IMR-90 (cell line): ENCODE measurements at regions not wholly inside any gene's neighbourhood (a gene's known extent, or its start where the extent isn't known, plus 50 kb on each side); places are given as distances from the start of the nearest gene placed in this dataset.

Experiments
- ATAC-seq: fragments of 200-7000 bp; cut with Tn5 transposase; 2 replicates; pipeline ENCODE4 v1.9.1; 2020; ENCODE audit warnings: low read depth, mild to moderate bottlenecking, moderate library complexity
- BruUV-seq: library from RNA; stranded (reverse); fragments of 400-500 nt; replicated peaks from 2 replicates; lab custom pipeline; 2021; lab: Mats Ljungman, UMichigan
- CTCF ChIA-PET: fragments of 300-600 bp; formaldehyde crosslinking; extraction: SDS; loops from one replicate; lab custom pipeline; 2021; ENCODE audit warnings: antibody characterized with exemption; lab: Yijun Ruan, JAX
- POLR2A ChIA-PET: fragments of 300-600 bp; sonication (Branson Sonifier 250); formaldehyde crosslinking; loops from one replicate; lab custom pipeline; 2022; ENCODE audit warnings: antibody characterized with exemption; ENCODE audit not compliant: unreplicated experiment; lab: Charles Lee
- DNase-seq: peaks from one replicate; pipeline ENCODE4 v3.0.0; 2013
- H2AFZ ChIP-seq: replicated peaks from 2 replicates; pipeline ENCODE3; 2013; ENCODE audit warnings: low read length, mild to moderate bottlenecking; ENCODE audit not compliant: poor library complexity
- H2AK5ac ChIP-seq: 2 replicates; pipeline ENCODE4 v1.6.1; 2013; ENCODE audit warnings: low read depth, low read length, inconsistent platforms
- H2AK9ac ChIP-seq: replicated peaks from 2 replicates; pipeline ENCODE3; 2013; ENCODE audit warnings: mild to moderate bottlenecking, low read depth, low read length, moderate library complexity; ENCODE audit not compliant: poor library complexity
- H2BK120ac ChIP-seq: 2 replicates; pipeline ENCODE4 v1.6.1; 2013; ENCODE audit warnings: low read depth, low read length, inconsistent platforms
- H2BK15ac ChIP-seq: 3 replicates; pipeline ENCODE4 v1.6.1; 2013; ENCODE audit warnings: low read depth, low read length, inconsistent platforms
- H2BK20ac ChIP-seq: 2 replicates; pipeline ENCODE4 v1.6.1; 2013; ENCODE audit warnings: low read depth, mild to moderate bottlenecking, inconsistent platforms, low read length, moderate library complexity
- H2BK5ac ChIP-seq: 2 replicates; pipeline ENCODE4 v1.6.1; 2013; ENCODE audit warnings: mild to moderate bottlenecking, low read depth, low read length, inconsistent platforms; ENCODE audit not compliant: poor library complexity, severe bottlenecking
- H3K14ac ChIP-seq: replicated peaks from 2 replicates; pipeline ENCODE4 v1.6.1; 2013; ENCODE audit warnings: low read depth, low read length, inconsistent platforms
- H3K18ac ChIP-seq: 2 replicates; pipeline ENCODE4 v1.6.1; 2013; ENCODE audit warnings: low read depth, low read length, control low read depth
- H3K23ac ChIP-seq: 2 replicates; pipeline ENCODE4 v1.6.1; 2013; ENCODE audit warnings: low read depth, low read length, inconsistent platforms
- H3K27ac ChIP-seq: 2 replicates; pipeline ENCODE4 v1.5.1; 2013; ENCODE audit warnings: mild to moderate bottlenecking, control low read depth, low read length; ENCODE audit not compliant: insufficient read depth
- H3K27me3 ChIP-seq: 2 replicates; pipeline ENCODE4 v1.6.1; 2013; ENCODE audit warnings: low read length; ENCODE audit not compliant: control insufficient read depth, insufficient read depth
- H3K36me3 ChIP-seq: 2 replicates; pipeline ENCODE4 v1.6.1; 2013; ENCODE audit warnings: low read length, mixed read lengths; ENCODE audit not compliant: control insufficient read depth, insufficient read depth
- H3K4ac ChIP-seq: 2 replicates; pipeline ENCODE4 v1.6.1; 2013; ENCODE audit warnings: low read depth, low read length, inconsistent platforms
- H3K4me1 ChIP-seq: 2 replicates; pipeline ENCODE4 v1.6.1; 2013; ENCODE audit warnings: low read length, mixed read lengths; ENCODE audit not compliant: control insufficient read depth, insufficient read depth
- H3K4me2 ChIP-seq: 2 replicates; pipeline ENCODE4 v1.6.1; 2013; ENCODE audit warnings: low read depth, mild to moderate bottlenecking, control low read depth, low read length, moderate library complexity
- H3K4me3 ChIP-seq: 2 replicates; pipeline ENCODE4 v1.5.1; 2013; ENCODE audit warnings: low read depth, mild to moderate bottlenecking, control low read depth, low read length, moderate library complexity; ENCODE audit not compliant: insufficient read depth
- H3K56ac ChIP-seq: 2 replicates; pipeline ENCODE4 v1.6.1; 2013; ENCODE audit warnings: low read length, inconsistent platforms; ENCODE audit not compliant: insufficient read depth; ENCODE audit errors: extremely low read depth
- H3K79me1 ChIP-seq, 2 experiments: 2 replicates each; pipeline ENCODE4 v1.6.1; 2013; ENCODE audit warnings: low read length in 2 of 2, inconsistent platforms in 1 of 2, low read depth in 1 of 2
- H3K9ac ChIP-seq: 2 replicates; pipeline ENCODE4 v1.6.1; 2013; ENCODE audit warnings: low read depth, low read length, control low read depth
- H3K9me1 ChIP-seq: 2 replicates; pipeline ENCODE4 v1.6.1; 2013; ENCODE audit warnings: low read length, inconsistent platforms; ENCODE audit not compliant: insufficient read depth
- H3K9me3 ChIP-seq: 2 replicates; pipeline ENCODE4 v1.6.1; 2013; ENCODE audit warnings: low read length; ENCODE audit not compliant: control insufficient read depth, insufficient read depth
- H4K20me1 ChIP-seq: 2 replicates; pipeline ENCODE4 v1.6.1; 2013; ENCODE audit warnings: low read length, inconsistent platforms; ENCODE audit not compliant: insufficient read depth
- H4K5ac ChIP-seq: 2 replicates; pipeline ENCODE4 v1.6.1; 2013; ENCODE audit warnings: mild to moderate bottlenecking, low read depth, low read length, control low read depth
- H4K8ac ChIP-seq, 2 experiments: 2 replicates each; pipeline ENCODE4 v1.6.1; 2013; ENCODE audit warnings: low read depth in 2 of 2, low read length in 2 of 2, control low read depth in 1 of 2, inconsistent platforms in 1 of 2
- H4K91ac ChIP-seq: 2 replicates; pipeline ENCODE4 v1.6.1; 2013; ENCODE audit warnings: low read depth, low read length, inconsistent platforms; ENCODE audit not compliant: insufficient read depth
- CEBPB ChIP-seq: IDR thresholded peaks from 2 replicates; pipeline ENCODE4 v1.6.1; 2012; ENCODE audit warnings: low read depth, low read length, improper control_type of control experiment
- CHD1 ChIP-seq: IDR thresholded peaks from 2 replicates; pipeline ENCODE4 v1.6.1; 2012; ENCODE audit warnings: low read depth, low read length, improper control_type of control experiment
- CTCF ChIP-seq: conservative IDR thresholded peaks from 2 replicates; pipeline ENCODE4 v1.5.1; 2012; ENCODE audit warnings: mild to moderate bottlenecking, low read depth, low read length, improper control_type of control experiment
- ELK1 ChIP-seq: fragments of 150-350 bp; IDR thresholded peaks from 2 replicates; pipeline ENCODE4 v1.6.1; 2016; ENCODE audit warnings: low read depth, mild to moderate bottlenecking, low read length, moderate library complexity, borderline replicate concordance
- FOS ChIP-seq: fragments of 150-350 bp; IDR thresholded peaks from 2 replicates; pipeline ENCODE4 v1.6.1; 2016; ENCODE audit warnings: low read depth, low read length
- MAFK ChIP-seq: IDR thresholded peaks from 2 replicates; pipeline ENCODE4 v1.6.1; 2012; ENCODE audit warnings: low read depth, low read length, improper control_type of control experiment
- MAZ ChIP-seq: IDR thresholded peaks from 2 replicates; pipeline ENCODE4 v1.6.1; 2012; ENCODE audit warnings: low read depth, mild to moderate bottlenecking, low read length, improper control_type of control experiment, moderate library complexity, borderline replicate concordance
- MXI1 ChIP-seq: IDR thresholded peaks from 2 replicates; pipeline ENCODE4 v1.6.1; 2012; ENCODE audit warnings: low read depth, mild to moderate bottlenecking, low read length, moderate library complexity, borderline replicate concordance
- POLR2A ChIP-seq: IDR thresholded peaks from 2 replicates; pipeline ENCODE4 v1.6.1; 2012; ENCODE audit warnings: mild to moderate bottlenecking, low read depth, low read length
- RAD21 ChIP-seq: IDR thresholded peaks from 2 replicates; pipeline ENCODE4 v1.6.1; 2012; ENCODE audit warnings: low read length, improper control_type of control experiment
- RCOR1 ChIP-seq: IDR thresholded peaks from 2 replicates; pipeline ENCODE4 v1.6.1; 2012; ENCODE audit warnings: mild to moderate bottlenecking, low read length, improper control_type of control experiment; ENCODE audit not compliant: insufficient replicate concordance
- RFX5 ChIP-seq: IDR thresholded peaks from 2 replicates; pipeline ENCODE4 v1.8.0; 2012; ENCODE audit warnings: low read depth, mild to moderate bottlenecking, low read length, moderate library complexity
- SMC3 ChIP-seq: fragments of 150-350 bp; IDR thresholded peaks from 2 replicates; pipeline ENCODE4 v1.6.1; 2016; ENCODE audit warnings: low read depth, mild to moderate bottlenecking, antibody characterized with exemption, low read length, moderate library complexity
- USF2 ChIP-seq: fragments of 150-350 bp; IDR thresholded peaks from 2 replicates; pipeline ENCODE4 v1.6.1; 2017; ENCODE audit warnings: mild to moderate bottlenecking, antibody characterized with exemption, low read length, low read depth
- WGBS, 2 experiments: methylation state at CpG; one replicate each; pipeline versions ENCODE4 v1.1.5 to v1.1.7; 2013; ENCODE audit warnings: missing lambda C conversion rate in 2 of 2; ENCODE audit not compliant: insufficient read length in 1 of 2; ENCODE audit errors: extremely low coverage in 2 of 2; 5-methylcytosine and 5-hydroxymethylcytosine counted together
- dilution Hi-C: fragments of 300-500 bp; cut with HindIII; formaldehyde crosslinking; loops from one replicate; pipeline ENCODE4 v1.14.3; 2018; ENCODE audit warnings: low sequenced_read_pairs; ENCODE audit not compliant: unreplicated experiment
- in situ Hi-C: fragments of 300-500 bp; cut with MboI; formaldehyde crosslinking; loops from 3 replicates; pipeline ENCODE4 v1.14.3; 2019; ENCODE audit warnings: low sequenced_read_pairs, inconsistent platforms, mixed read lengths
- intact Hi-C: fragments of 100-400 bp; cut with micrococcal nuclease; formaldehyde crosslinking; loops from 2 replicates; pipeline ENCODE4 v1.10.0; 2022

- no CpG with 5 or more reads among the region's 1 CpG for WGBS, 2 experiments
- Histone ChIP-seq H4K20me1 (no peaks in the 10 kb centered on the region), H2BK15ac (no peak overlapping the region), H3K14ac (no peak overlapping the region), H2AK9ac (no peak overlapping the region), H4K91ac (no peak overlapping the region), H4K8ac (no peak overlapping the region), H2AK5ac (no peak overlapping the region), H3K27ac (no peak overlapping the region), H3K56ac (no peak overlapping the region), H2BK20ac (no peak overlapping the region), H3K9me1 (no peaks in the 10 kb centered on the region), H3K4me3 (no peak overlapping the region), H3K4me2 (no peak overlapping the region), H2AFZ (no peak overlapping the region), H4K5ac (no peak overlapping the region), H3K9me3 (peaks cover 18% of the 10 kb centered on the region), H3K4ac (no peak overlapping the region), H3K23ac (no peak overlapping the region), H3K9ac (no peak overlapping the region), H3K4me1 (no peaks in the 10 kb centered on the region), H3K36me3 (no peaks in the 10 kb centered on the region), H3K79me1 (no peaks in the 10 kb centered on the region), H3K27me3 (no peaks in the 10 kb centered on the region), H2BK5ac (no peak overlapping the region), H3K18ac (no peak overlapping the region), H2BK120ac (no peak overlapping the region)
- dilution Hi-C loops = no loop called here
- in situ Hi-C loops = no loop called here
- no TSS peak for BruUV-seq
- no peak for TF ChIP-seq RAD21
- TF ChIP-seq ELK1 = no peak
- TF ChIP-seq MXI1 = no peak
- no peak for TF ChIP-seq MAZ
- TF ChIP-seq CEBPB = no peak
- no peak for TF ChIP-seq FOS
- no peak for TF ChIP-seq RFX5
- no peak for TF ChIP-seq RCOR1
- no peak for TF ChIP-seq POLR2A
- no peak for TF ChIP-seq SMC3
- TF ChIP-seq USF2 = no peak
- TF ChIP-seq CHD1 = no peak
- no peak for TF ChIP-seq MAFK
- TF ChIP-seq CTCF = no peak
- ATAC-seq (no peak), DNase-seq (no peak)
- intact Hi-C loops = no loop called here
- CTCF ChIA-PET = no interaction called here
- POLR2A ChIA-PET = no interaction called here
These were observed 409.5 kb upstream of the LMO3 start for GRCh38 chr12:17015501-17015900.
